ENCODE measurements at regions not wholly inside any gene's neighbourhood (a gene's known extent, or its start where the extent isn't known, plus 50 kb on each side); places are given as distances from the start of the nearest gene placed in this dataset.

DNA sequence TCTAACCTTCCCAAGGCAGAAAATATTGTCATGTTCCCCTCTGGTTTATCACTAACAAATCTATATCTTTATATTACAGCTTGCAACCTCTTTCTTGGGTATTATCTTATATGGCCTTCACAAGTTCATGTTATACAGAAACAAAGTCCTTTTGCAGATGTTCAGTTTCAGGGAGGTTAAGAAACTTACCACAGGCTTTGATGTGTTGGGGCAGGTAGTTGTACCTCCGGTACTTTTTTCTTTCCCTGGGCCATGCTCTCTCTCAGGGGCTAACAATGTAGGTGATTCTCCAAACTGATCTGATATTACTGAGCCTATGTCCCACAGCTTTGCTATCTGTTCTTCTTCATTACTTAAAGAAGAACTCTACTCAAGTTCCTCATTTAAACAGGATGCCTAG, 548.9 kb upstream of the SYT4 start:
- 82 to 88% methylated on average over 1 of the region's 1 CpG for WGBS, 2 donors
- no peak for TF ChIP-seq POLR2A (IDR thresholded peaks at IDR 0.05)
- no peak for TF ChIP-seq CTCF (IDR thresholded peaks at IDR 0.05)
- intact Hi-C loops (cut with DNase I; ENCODE audit: low total_unique reads): no loop called here
- H3K4me3 ChIP-seq (ENCODE audit: low read depth, poor library complexity, severe bottlenecking): no peak overlapping the region
- DNase-seq (ENCODE audit: low spot score in 2 of 2): no peak

DNA sequence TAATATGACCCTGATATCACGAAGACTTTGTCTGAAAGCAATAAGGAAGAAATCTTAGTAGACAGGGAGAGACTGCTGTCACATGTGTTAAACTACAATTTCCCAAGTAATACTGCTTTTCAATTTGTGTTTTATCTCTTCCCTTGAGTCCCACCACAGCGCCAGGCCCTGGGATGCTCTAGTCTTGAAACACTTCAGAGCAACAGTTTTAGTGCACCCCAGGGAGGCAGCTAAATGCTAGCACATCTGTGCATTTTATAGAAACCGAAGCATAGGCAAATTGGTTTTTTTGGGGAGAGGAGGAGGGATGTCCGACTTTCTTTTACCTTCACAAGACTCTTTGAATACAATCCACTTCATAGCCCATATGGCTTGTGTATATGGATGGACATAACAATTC, 550.0 kb upstream of the SYT4 start:
- H3K4me3 ChIP-seq (ENCODE audit: low read depth, poor library complexity, severe bottlenecking): no peak overlapping the region
- 44 to 63% methylated on average over 4 of the region's 4 CpGs for WGBS, 2 donors
- TF ChIP-seq CTCF (IDR thresholded peaks at IDR 0.05) (no peak), POLR2A (IDR thresholded peaks at IDR 0.05) (no peak)
- DNase-seq (ENCODE audit: low spot score in 2 of 2): no peak
- intact Hi-C loops (cut with DNase I; ENCODE audit: low total_unique reads): no loop called here

DNA sequence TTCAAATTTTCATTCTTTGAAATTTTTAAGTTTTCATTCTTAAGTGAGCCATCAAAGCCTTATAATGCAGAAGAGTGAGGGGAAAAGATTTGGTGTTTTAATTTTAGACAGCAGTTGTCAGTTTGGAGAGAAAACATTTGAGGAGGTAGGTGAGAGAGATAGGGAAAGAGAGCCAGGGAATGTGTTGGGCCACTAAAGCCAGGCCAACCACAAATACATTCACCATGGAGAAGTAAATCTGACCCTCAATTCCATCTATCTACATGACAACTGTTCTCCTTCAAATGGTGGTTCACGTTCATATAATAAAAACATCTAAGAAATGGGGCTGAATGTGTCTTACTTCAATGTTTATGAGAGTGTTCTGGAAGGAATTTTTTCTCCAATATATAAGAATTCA, 553.0 kb upstream of the SYT4 start:
- no peak for TF ChIP-seq CTCF (IDR thresholded peaks at IDR 0.05)
- TF ChIP-seq POLR2A (IDR thresholded peaks at IDR 0.05): no peak
- H3K4me3 ChIP-seq (ENCODE audit: low read depth, poor library complexity, severe bottlenecking): no peak overlapping the region
- 85 to 93% methylated on average over 1 of the region's 1 CpG for WGBS, 2 donors
- intact Hi-C loops (cut with DNase I; ENCODE audit: low total_unique reads): no loop called here
- DNase-seq (ENCODE audit: low spot score in 2 of 2): no peak

DNA sequence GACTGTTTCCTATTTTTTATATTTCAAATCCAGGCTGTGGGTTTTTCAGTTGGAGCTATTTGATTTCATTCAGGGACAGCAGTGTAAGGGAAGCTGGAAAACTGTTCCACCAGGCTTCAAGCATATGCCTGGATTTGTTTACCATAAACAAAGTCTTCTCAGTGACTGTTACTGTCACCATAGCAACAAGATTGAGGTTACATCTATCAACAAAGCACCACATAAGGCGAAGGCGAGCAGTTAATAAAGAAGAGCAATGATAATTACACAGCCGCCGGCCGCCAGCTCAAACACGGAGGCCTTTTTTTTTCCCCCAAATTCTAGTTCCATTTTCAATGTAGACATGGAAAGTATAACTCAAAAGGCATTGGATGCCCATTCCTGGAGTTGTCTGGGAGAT, 553.7 kb upstream of the SYT4 start:
- no peak for TF ChIP-seq POLR2A (IDR thresholded peaks at IDR 0.05)
- TF ChIP-seq CTCF (IDR thresholded peaks at IDR 0.05): no peak
- WGBS, 2 donors: 24 to 51% methylated on average over 6 of the region's 6 CpGs
- no peak overlapping the region for H3K4me3 ChIP-seq (ENCODE audit: low read depth, poor library complexity, severe bottlenecking)
- no peak for DNase-seq (ENCODE audit: low spot score in 2 of 2)
- intact Hi-C loops (cut with DNase I; ENCODE audit: low total_unique reads): no loop called here

DNA sequence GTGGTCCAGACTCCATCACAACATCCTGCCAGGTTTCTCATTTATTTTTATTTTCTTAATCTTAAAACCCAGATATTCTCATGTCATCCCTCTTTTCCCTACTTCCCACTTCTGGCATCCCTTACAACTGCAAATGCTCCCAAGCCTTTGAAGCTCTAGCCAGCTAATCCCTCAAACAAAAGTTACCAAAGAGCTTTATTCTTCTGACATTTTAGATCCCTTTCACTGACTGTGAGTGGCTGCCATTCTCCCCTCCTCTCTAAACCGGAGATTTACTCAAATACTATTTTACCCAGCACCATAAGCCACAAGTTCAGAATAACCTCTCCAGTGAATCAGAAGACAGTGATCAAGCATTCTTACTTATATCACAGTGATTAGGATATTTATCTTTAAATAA, 569.0 kb upstream of the SYT4 start:
- no peak for DNase-seq (ENCODE audit: low spot score in 2 of 2)
- TF ChIP-seq CTCF (IDR thresholded peaks at IDR 0.05) (no peak), POLR2A (IDR thresholded peaks at IDR 0.05) (no peak)
- 54 to 67% methylated on average over 1 of the region's 1 CpG for WGBS, 2 donors
- no peak overlapping the region for H3K4me3 ChIP-seq (ENCODE audit: low read depth, poor library complexity, severe bottlenecking)
- intact Hi-C loops (cut with DNase I; ENCODE audit: low total_unique reads): no loop called here
